ENCODE measurements at regions not wholly inside any gene's neighbourhood (a gene's known extent, or its start where the extent isn't known, plus 50 kb on each side); places are given as distances from the start of the nearest gene placed in this dataset.

- no peaks in the 10 kb centered on the region for H3K79me2 ChIP-seq (ENCODE audit: control insufficient read depth, insufficient read depth, low read length)
- no peak overlapping the region for H3K27ac ChIP-seq (ENCODE audit: insufficient read depth, low read length)
- no peak overlapping the region for H3K9ac ChIP-seq (ENCODE audit: insufficient read depth, low read length)
- H3K27me3 ChIP-seq (ENCODE audit: control insufficient read depth, insufficient read depth, low read length) = no peaks in the 10 kb centered on the region
- no peak overlapping the region for H3K4me3 ChIP-seq (replicated peaks in 1 of 4; ENCODE audit: control extremely low read depth in 1 of 4, insufficient read depth in 1 of 4, low read depth in 3 of 4, low read length in 4 of 4)
- no peaks in the 10 kb centered on the region for H4K20me1 ChIP-seq (ENCODE audit: control insufficient read depth, extremely low read depth, insufficient read depth, low read length)
- no peak overlapping the region for H2AFZ ChIP-seq (ENCODE audit: low read length)
- TF ChIP-seq CTCF (conservative IDR thresholded peaks at IDR 0.05 in 1 of 2, IDR thresholded peaks at IDR 0.05 in 1 of 2; ENCODE audit: low read depth in 1 of 2, low read length in 2 of 2) (no peak), EZH2 (IDR thresholded peaks at IDR 0.05; ENCODE audit: low read length, missing control alignments) (no peak)
- no peak overlapping the region for H3K4me2 ChIP-seq (ENCODE audit: extremely low read depth, insufficient read depth, low read length)
- no peaks in the 10 kb centered on the region for H3K4me1 ChIP-seq (ENCODE audit: control insufficient read depth, extremely low read depth, insufficient read depth, low read length)
- no peaks in the 10 kb centered on the region for H3K9me3 ChIP-seq (ENCODE audit: control insufficient read depth, insufficient read depth, low read depth, low read length)
- H3K36me3 ChIP-seq (ENCODE audit: control insufficient read depth, insufficient read depth, low read length) = no peaks in the 10 kb centered on the region
- peak; percentile 14 to 90 for DNase-seq (ENCODE audit: low read depth in 2 of 2)
These were observed 128.3 kb upstream of the CCNH start for GRCh38 chr5:87541033-87541432.

DNA sequence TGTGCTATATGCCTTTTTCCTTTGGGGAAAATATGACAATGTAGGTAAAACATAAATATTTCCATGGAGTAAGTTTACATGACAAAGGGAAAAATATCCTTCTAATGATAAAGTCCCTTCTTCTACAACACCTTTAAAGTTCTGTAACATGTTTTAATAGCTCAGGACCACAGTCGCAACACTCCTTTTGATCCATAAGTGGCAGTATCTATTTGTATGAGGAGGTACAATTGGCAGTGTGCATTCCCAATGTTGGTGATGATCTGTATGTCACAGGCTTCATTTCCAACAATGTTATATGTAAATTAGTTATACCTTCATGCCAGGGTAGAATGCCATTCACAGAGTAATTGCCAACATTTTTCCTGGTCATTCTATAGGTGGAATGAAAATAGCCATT is 127.1 kb upstream of the CCNH start:
- H3K9ac ChIP-seq (ENCODE audit: insufficient read depth, low read length) = no peak overlapping the region
- H3K79me2 ChIP-seq (ENCODE audit: control insufficient read depth, insufficient read depth, low read length) = no peaks in the 10 kb centered on the region
- no peaks in the 10 kb centered on the region for H3K4me1 ChIP-seq (ENCODE audit: control insufficient read depth, extremely low read depth, insufficient read depth, low read length)
- no peak overlapping the region for H3K4me2 ChIP-seq (ENCODE audit: extremely low read depth, insufficient read depth, low read length)
- H2AFZ ChIP-seq (ENCODE audit: low read length) = no peak overlapping the region
- H3K36me3 ChIP-seq (ENCODE audit: control insufficient read depth, insufficient read depth, low read length) = no peaks in the 10 kb centered on the region
- no peak overlapping the region for H3K4me3 ChIP-seq (replicated peaks in 1 of 4; ENCODE audit: control extremely low read depth in 1 of 4, insufficient read depth in 1 of 4, low read depth in 3 of 4, low read length in 4 of 4)
- no peaks in the 10 kb centered on the region for H3K27me3 ChIP-seq (ENCODE audit: control insufficient read depth, insufficient read depth, low read length)
- H4K20me1 ChIP-seq (ENCODE audit: control insufficient read depth, extremely low read depth, insufficient read depth, low read length) = no peaks in the 10 kb centered on the region
- H3K27ac ChIP-seq (ENCODE audit: insufficient read depth, low read length) = no peak overlapping the region
- TF ChIP-seq CTCF (conservative IDR thresholded peaks at IDR 0.05 in 1 of 2, IDR thresholded peaks at IDR 0.05 in 1 of 2; ENCODE audit: low read depth in 1 of 2, low read length in 2 of 2) (no peak), EZH2 (IDR thresholded peaks at IDR 0.05; ENCODE audit: low read length, missing control alignments) (no peak)
- no peaks in the 10 kb centered on the region for H3K9me3 ChIP-seq (ENCODE audit: control insufficient read depth, insufficient read depth, low read depth, low read length)
- no peak for DNase-seq (ENCODE audit: low read depth in 2 of 2)

GRCh38 chr5:87536365-87536764 is 123.6 kb upstream of the CCNH start:
- Histone ChIP-seq H3K4me1 (ENCODE audit: control insufficient read depth, extremely low read depth, insufficient read depth, low read length) (no peaks in the 10 kb centered on the region), H3K9ac (ENCODE audit: insufficient read depth, low read length) (no peak overlapping the region)
- TF ChIP-seq EZH2 (IDR thresholded peaks at IDR 0.05; ENCODE audit: low read length, missing control alignments) (no peak), CTCF (conservative IDR thresholded peaks at IDR 0.05 in 1 of 2, IDR thresholded peaks at IDR 0.05 in 1 of 2; ENCODE audit: low read depth in 1 of 2, low read length in 2 of 2) (no peak)

More at GRCh38 chr5:87536365-87536764, 123.6 kb upstream of the CCNH start:
- no peak for DNase-seq (ENCODE audit: low read depth in 2 of 2)
- no peak overlapping the region for H3K4me3 ChIP-seq (replicated peaks in 1 of 4; ENCODE audit: control extremely low read depth in 1 of 4, insufficient read depth in 1 of 4, low read depth in 3 of 4, low read length in 4 of 4)
- no peaks in the 10 kb centered on the region for H3K9me3 ChIP-seq (ENCODE audit: control insufficient read depth, insufficient read depth, low read depth, low read length)
- no peak overlapping the region for H3K4me2 ChIP-seq (ENCODE audit: extremely low read depth, insufficient read depth, low read length)
- H3K27ac ChIP-seq (ENCODE audit: insufficient read depth, low read length) = no peak overlapping the region
- H3K36me3 ChIP-seq (ENCODE audit: control insufficient read depth, insufficient read depth, low read length) = no peaks in the 10 kb centered on the region
- H2AFZ ChIP-seq (ENCODE audit: low read length) = no peak overlapping the region
- no peaks in the 10 kb centered on the region for H4K20me1 ChIP-seq (ENCODE audit: control insufficient read depth, extremely low read depth, insufficient read depth, low read length)
- no peaks in the 10 kb centered on the region for H3K27me3 ChIP-seq (ENCODE audit: control insufficient read depth, insufficient read depth, low read length)
- no peaks in the 10 kb centered on the region for H3K79me2 ChIP-seq (ENCODE audit: control insufficient read depth, insufficient read depth, low read length)
